ENCODE measurements at regions not wholly inside any gene's neighbourhood (a gene's known extent, or its start where the extent isn't known, plus 50 kb on each side); places are given as distances from the start of the nearest gene placed in this dataset.

GRCh38 chr12:88419794-88420193 lies 160.5 kb downstream of the KITLG start:
- DNase-seq: no peak

- no peak for DNase-seq
Observed at GRCh38 chr12:88420457-88420856, 159.8 kb downstream of the KITLG start.

DNA sequence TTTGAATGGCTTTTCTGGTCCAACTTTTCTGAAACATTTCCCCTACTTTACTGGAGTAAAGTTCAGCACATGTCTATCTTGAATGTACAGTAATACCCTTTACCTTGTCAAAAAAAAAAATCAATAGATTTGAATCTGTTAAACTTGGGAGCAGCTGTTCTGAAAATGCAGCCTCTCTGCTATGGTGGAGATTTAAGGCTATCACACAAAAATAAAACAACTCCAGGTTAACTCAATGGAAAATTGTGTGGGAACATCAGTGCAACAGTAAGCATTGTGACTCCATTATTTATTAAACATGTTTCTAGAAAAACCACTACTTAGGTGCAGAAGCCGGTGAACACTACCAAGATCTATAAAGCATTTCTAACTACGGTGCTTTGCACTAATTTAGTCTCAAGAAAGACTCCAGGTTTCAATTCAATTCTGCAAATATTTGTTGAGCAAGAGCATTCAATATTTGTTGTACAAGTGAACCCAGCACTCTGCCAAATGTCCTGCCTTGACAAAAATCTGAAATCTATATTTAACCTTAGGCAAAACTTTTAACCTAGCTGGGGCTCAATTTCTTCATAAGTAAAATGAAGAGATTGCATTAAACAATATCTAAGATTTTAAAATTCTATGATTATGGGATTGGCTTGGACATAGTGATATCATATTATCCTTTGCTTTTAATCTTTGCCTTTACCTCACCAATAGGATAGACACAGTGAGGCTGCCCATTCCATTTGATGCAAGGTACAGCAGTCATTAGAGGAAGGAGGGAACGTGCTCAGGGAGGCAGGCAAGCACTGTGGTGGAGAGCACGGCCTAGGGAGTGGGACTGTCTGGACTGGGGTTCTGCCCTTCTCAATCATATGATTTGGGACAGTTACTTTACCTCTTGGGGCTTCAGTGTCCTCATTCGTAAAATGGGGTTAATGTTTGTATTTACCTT lies 155.2 kb downstream of the KITLG start:
- no peak for DNase-seq

- DNase-seq: no peak
Observed at GRCh38 chr12:88428350-88428749, 151.9 kb downstream of the KITLG start.

DNA sequence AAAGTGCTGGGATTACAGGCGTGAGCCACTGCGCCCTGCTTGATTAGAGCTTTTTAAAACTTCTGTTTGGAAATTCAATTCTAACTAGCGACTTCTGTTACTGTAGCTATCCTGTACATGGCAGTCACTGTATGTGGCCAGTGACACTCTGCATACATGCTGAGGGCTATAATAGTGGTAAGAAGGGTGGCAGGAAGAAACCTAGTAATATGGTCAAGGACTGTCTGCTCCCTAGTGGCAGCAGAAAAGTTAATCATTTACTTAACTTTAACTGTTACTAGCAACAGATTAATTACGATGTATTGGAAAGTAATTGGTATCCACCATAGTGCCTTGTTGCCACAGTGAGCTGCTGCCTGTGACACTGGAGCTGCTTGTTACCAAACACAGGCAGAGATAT lies 149.0 kb downstream of the KITLG start:
- DNase-seq: no peak

DNA sequence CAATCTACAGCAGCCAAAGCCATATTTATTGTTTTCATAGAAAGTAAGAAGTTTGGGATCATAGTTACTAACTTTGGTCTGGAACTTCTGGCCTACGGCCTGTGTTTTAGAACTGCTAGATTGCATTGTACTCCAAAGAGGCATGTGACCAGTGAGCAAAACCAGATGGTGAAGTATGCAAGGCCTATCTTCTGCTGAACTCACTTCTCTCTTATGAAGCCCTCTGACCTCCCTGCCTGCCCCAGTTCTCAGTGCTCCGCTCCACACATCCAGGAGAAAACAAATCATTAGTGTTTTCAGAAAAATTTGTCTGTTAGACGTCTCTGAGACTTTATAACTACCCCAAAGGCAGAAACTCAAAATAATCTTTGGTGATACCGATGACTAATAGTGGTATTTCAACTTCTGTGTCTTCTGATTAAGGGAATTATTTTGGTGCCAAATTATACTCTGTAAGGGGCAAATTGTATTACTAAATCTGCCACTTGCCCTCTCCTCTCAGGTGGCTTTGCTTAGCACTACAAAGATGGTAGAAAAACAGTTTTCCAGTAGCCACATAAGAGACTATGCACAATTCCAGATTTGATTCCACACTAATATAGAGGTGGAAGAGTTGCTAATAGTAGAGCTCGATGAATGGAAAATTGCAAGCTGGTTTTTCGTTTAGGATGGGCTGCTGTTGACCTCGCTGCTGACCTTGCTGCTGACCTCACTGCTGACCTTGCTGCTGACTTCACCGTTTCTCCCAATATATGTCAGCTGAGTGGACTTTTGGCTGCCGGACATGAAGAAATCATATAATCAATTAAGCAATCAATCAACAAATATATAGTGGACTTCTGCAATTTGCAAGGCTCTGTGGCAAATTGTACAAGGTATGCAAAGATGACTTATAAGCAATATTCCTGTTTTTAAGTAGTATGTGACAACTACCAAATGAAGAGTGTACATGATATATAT lies 147.5 kb downstream of the KITLG start:
- DNase-seq: no peak

GRCh38 chr12:88433997-88434703 lies 146.1 kb downstream of the KITLG start:
- no peak for DNase-seq

DNA sequence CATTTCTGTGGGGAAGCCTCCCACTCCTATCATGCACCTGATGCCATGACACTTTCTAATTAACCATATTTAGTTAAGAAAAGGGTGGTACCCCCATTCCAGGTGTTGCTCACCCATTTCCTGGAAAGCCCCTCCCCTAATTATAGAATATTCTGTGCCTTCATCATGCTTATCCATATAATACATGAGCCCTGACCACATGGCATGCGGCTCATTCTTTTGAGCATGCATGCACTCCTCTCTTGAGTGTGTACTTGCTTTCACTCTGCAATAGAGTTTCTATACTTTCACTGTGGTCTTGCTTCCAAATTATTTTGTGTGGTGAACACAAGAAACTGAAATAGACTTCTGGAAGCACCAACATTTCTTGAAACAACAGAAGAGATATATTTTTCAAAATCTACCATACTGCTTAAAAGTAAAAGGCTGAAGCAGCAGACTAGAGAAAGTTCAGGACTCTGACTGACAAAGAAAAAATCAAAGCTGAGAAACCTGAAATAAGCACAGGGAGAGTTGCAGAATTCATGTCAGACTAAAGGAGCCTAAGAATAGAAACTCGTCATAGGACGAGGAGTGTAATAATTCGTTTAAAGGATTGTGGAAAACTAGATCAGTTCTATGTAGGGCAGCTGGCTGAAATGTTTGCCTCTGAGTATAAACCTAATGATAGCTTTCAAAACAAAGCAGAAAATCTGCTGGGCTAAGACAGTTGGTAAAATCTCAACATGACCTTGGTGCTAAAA lies 144.8 kb downstream of the KITLG start:
- DNase-seq: no peak

DNA sequence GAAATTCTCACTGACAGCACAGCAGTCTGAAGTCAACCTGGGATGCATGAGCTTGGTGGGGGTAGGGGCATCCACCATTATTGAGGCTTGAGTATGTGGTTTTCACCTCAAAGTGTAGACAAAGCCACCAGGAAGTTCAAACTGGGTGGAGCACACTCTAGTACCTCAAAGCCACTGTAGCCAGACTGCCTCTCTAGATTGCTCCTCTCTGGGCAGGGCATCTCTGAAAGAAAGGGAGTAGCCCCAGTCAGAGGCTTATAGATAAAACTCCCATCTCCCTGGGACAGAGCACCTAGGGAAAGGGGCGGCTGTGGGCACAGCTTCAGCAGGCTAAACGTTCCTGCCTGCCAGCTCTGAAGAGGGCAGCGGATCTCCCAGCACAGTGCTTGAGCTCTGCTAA lies 143.0 kb downstream of the KITLG start:
- DNase-seq: no peak

Data from NCI-H510A (cell line).